MCF 10A (cell line): ENCODE measurements at regions not wholly inside any gene's neighbourhood (a gene's known extent, or its start where the extent isn't known, plus 50 kb on each side); places are given as distances from the start of the nearest gene placed in this dataset.

Experiments used
- BruUV-seq: library from RNA; stranded (reverse); fragments of 400-500 nt; replicated peaks from 2 replicates; lab custom pipeline; 2021; lab: Mats Ljungman, UMichigan
- CTCF ChIA-PET: fragments of 300-600 bp; sonication (Branson Sonifier 250); formaldehyde crosslinking; extraction: SDS; loops from one replicate; lab custom pipeline; 2021; ENCODE audit warnings: antibody characterized with exemption, inconsistent platforms; lab: Yijun Ruan, JAX
- POLR2A ChIA-PET: fragments of 300-600, 350-650 bp; sonication (Branson Sonifier 250); formaldehyde crosslinking; extraction: SDS; loops from one replicate; lab custom pipeline; 2020; ENCODE audit warnings: antibody characterized with exemption, inconsistent platforms; lab: Yijun Ruan, JAX
- DNase-seq: peaks from one replicate; pipeline ENCODE4 v3.0.0-alpha.2; 2018; ENCODE audit not compliant: unreplicated experiment
- H3K27ac Mint-ChIP-seq: one replicate; pipeline ENCODE4 v1.8.0; 2022; ENCODE audit warnings: mild to moderate bottlenecking, low read depth, mixed read lengths; ENCODE audit not compliant: unreplicated experiment
- H3K27me3 Mint-ChIP-seq: one replicate; pipeline ENCODE4 v1.8.0; 2022; ENCODE audit warnings: mixed read lengths; ENCODE audit not compliant: insufficient read depth, unreplicated experiment
- H3K36me3 Mint-ChIP-seq: one replicate; pipeline ENCODE4 v1.8.0; 2022; ENCODE audit warnings: mild to moderate bottlenecking, moderate library complexity, mixed read lengths; ENCODE audit not compliant: insufficient read depth, unreplicated experiment
- H3K4me1 Mint-ChIP-seq: one replicate; pipeline ENCODE4 v1.8.0; 2022; ENCODE audit warnings: mixed read lengths; ENCODE audit not compliant: insufficient read depth, unreplicated experiment
- H3K4me3 Mint-ChIP-seq: one replicate; pipeline ENCODE4 v1.8.0; 2022; ENCODE audit warnings: mild to moderate bottlenecking, moderate library complexity, mixed read lengths; ENCODE audit not compliant: unreplicated experiment
- H3K9me3 Mint-ChIP-seq: one replicate; pipeline ENCODE4 v1.8.0; 2022; ENCODE audit warnings: mixed read lengths; ENCODE audit not compliant: unreplicated experiment
- CTCF ChIP-seq: fragments of 200-600 bp; IDR thresholded peaks from one replicate; pipeline ENCODE4 v1.8.0; 2022; ENCODE audit warnings: antibody characterized with exemption, mild to moderate bottlenecking; ENCODE audit not compliant: unreplicated experiment
- intact Hi-C: fragments of 100-400 bp; cut with micrococcal nuclease; formaldehyde crosslinking; loops from 2 replicates; pipeline ENCODE4 v1.14.1; 2022

DNA sequence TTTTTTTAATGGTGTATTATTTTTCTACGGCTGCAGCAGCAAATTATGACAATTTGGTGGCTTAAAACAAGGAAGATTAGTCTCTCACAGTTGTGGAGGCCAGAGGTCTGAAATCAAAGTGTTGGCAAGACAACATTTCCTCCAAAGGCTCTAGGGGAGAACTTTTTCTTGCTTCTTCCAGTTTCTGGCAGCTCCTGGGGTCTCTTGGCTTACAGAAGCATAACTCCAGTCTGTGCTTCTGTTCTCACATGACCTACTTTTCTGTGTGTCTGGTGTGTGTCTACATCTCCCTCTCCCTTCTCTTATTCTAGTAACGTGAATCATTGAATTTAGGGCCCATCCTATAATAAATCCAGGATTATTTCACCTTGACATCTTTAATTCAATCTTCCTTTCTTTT lies 551.9 kb upstream of the LUZP2 start:
- no peak overlapping the region for H3K27ac Mint-ChIP-seq
- intact Hi-C loops = no loop called here
- BruUV-seq = no TSS peak
- no peak overlapping the region for H3K4me3 Mint-ChIP-seq
- no peaks in the 10 kb centered on the region for H3K4me1 Mint-ChIP-seq
- H3K27me3 Mint-ChIP-seq = no peaks in the 10 kb centered on the region
- no peak for DNase-seq
- H3K9me3 Mint-ChIP-seq = no peaks in the 10 kb centered on the region
- POLR2A ChIA-PET = no interaction called here
- CTCF ChIA-PET = no interaction called here
- no peak for TF ChIP-seq CTCF
- no peaks in the 10 kb centered on the region for H3K36me3 Mint-ChIP-seq

GRCh38 chr11:23947883-23948282 lies 549.0 kb upstream of the LUZP2 start:
- POLR2A ChIA-PET = no interaction called here
- no peaks in the 10 kb centered on the region for H3K27me3 Mint-ChIP-seq
- H3K27ac Mint-ChIP-seq = no peak overlapping the region
- H3K4me3 Mint-ChIP-seq = no peak overlapping the region
- no peak for TF ChIP-seq CTCF
- H3K36me3 Mint-ChIP-seq = no peaks in the 10 kb centered on the region
- no TSS peak for BruUV-seq
- no peak for DNase-seq
- CTCF ChIA-PET = interaction anchor here (0.6 to 0.7 kb wide), 2 partner anchors 187 to 201 kb away, joined by 3 read pairs; no protein-coding TSS in a partner anchor
- intact Hi-C loops = no loop called here
- no peaks in the 10 kb centered on the region for H3K4me1 Mint-ChIP-seq
- H3K9me3 Mint-ChIP-seq = no peaks in the 10 kb centered on the region

DNA sequence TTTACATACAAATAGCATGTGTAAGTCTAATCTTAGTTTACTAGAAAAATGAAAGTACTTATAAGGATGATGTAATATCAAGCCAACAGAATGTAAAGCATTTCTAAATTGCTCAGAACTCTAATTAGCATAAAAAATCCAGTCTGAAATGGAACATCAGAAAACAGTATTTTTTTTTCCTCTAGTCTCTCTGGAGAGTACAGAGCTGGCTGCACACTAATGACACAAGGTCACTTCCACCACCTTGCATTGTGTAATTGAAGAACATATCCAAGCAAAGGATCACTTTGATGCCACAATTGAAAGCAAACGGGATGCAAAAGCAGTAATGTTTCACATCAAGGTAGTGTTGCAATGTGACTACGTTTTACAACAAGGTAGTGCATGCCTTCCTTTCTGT lies 548.0 kb upstream of the LUZP2 start:
- no peak for TF ChIP-seq CTCF
- no peaks in the 10 kb centered on the region for H3K27me3 Mint-ChIP-seq
- no peaks in the 10 kb centered on the region for H3K4me1 Mint-ChIP-seq
- DNase-seq = no peak
- no peak overlapping the region for H3K4me3 Mint-ChIP-seq
- H3K27ac Mint-ChIP-seq = no peak overlapping the region
- no peaks in the 10 kb centered on the region for H3K36me3 Mint-ChIP-seq
- ChIA-PET CTCF (interaction anchor here (0.7 kb wide), 1 partner anchor 186 kb away, joined by 3 read pairs; no protein-coding TSS in a partner anchor), POLR2A (no interaction called here)
- intact Hi-C loops = no loop called here
- no peaks in the 10 kb centered on the region for H3K9me3 Mint-ChIP-seq
- no TSS peak for BruUV-seq

DNA sequence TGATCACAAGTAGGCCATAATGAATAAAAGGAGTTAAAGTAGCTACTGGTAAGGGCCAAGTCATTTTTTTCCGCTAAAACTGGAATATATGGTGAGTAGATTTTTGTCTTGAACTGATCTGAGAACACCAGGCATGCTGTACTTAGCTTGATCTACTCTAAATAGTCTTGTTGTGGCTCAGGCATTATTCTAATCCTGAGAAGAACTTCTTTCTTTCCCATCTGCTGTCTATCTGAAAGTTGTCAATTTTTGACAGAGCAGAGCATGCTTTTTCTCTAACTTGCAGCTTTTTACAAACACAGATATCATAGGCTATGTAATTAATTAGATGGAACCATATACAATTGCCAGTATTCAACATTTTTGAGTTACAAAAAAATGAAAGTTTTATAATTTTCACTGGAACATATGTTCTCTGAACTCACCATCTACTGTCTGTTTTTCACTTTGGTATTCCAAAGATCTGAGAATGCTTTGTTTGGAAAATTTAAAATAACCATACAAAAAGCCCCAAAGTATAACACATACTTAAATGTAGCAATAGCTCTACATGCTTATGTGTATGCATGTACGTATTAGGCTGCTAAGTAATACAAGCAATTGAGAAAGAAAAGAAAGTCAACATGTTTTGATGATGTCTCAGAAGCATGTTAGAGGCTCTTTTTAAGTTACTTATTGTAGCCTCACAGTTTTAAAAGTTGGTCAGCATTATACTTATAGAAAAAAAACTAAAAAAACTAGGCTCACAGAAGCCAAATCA lies 542.7 kb upstream of the LUZP2 start:
- H3K9me3 Mint-ChIP-seq = no peaks in the 10 kb centered on the region
- intact Hi-C loops = no loop called here
- H3K4me3 Mint-ChIP-seq = no peak overlapping the region
- DNase-seq = no peak
- ChIA-PET CTCF (interaction anchor here (0.5 to 0.7 kb wide), 2 partner anchors 10 to 25 kb away, joined by 3 read pairs; no protein-coding TSS in a partner anchor), POLR2A (no interaction called here)
- TF ChIP-seq CTCF = no peak
- BruUV-seq = no TSS peak
- no peaks in the 10 kb centered on the region for H3K4me1 Mint-ChIP-seq
- no peaks in the 10 kb centered on the region for H3K36me3 Mint-ChIP-seq
- no peak overlapping the region for H3K27ac Mint-ChIP-seq
- H3K27me3 Mint-ChIP-seq = no peaks in the 10 kb centered on the region
